ENCODE measurements at regions not wholly inside any gene's neighbourhood (a gene's known extent, or its start where the extent isn't known, plus 50 kb on each side); places are given as distances from the start of the nearest gene placed in this dataset.

GRCh38 chr16:79713609-79714309 is 113.2 kb upstream of the MAF start:
- DNase-seq (ENCODE audit: extremely low read depth, low read depth) = no peak
- TF ChIP-seq CTCF (IDR thresholded peaks at IDR 0.05; ENCODE audit: low read depth, low read length) = no peak

- no peak for TF ChIP-seq CTCF (IDR thresholded peaks at IDR 0.05; ENCODE audit: low read depth, low read length)
- no peak for DNase-seq (ENCODE audit: extremely low read depth, low read depth)
Observed at GRCh38 chr16:79712276-79712675, 111.7 kb upstream of the MAF start.

- DNase-seq (ENCODE audit: extremely low read depth, low read depth) = peak; percentile 8
- no peak for TF ChIP-seq CTCF (IDR thresholded peaks at IDR 0.05; ENCODE audit: low read depth, low read length)
Observed at GRCh38 chr16:79707876-79708275, 107.3 kb upstream of the MAF start.

- no peak for TF ChIP-seq CTCF (IDR thresholded peaks at IDR 0.05; ENCODE audit: low read depth, low read length)
- DNase-seq (ENCODE audit: extremely low read depth, low read depth) = no peak
Observed at GRCh38 chr16:79703066-79703465, 102.5 kb upstream of the MAF start.

DNA sequence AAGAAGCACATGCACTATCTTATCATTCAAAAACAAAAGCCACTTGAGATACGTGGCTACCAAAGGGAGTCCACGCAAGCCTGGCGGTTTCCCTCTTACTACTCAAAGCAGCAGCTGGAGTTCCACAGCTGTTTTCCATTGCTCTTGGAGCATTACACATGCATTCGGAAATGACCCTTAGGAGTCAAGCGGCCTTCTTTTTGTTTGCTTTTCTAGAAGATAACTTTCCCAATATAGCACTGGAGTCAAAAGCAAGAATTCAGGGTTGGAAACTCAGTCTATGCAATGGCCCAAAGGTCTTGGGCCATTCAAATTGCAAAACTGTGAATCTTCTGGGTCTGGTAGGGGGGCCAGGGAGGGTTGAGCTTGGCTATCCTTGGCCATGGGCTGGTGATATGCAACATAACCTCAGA is 97.8 kb upstream of the MAF start:
- DNase-seq (ENCODE audit: extremely low read depth, low read depth) = peak; percentile 43
- TF ChIP-seq CTCF (IDR thresholded peaks at IDR 0.05; ENCODE audit: low read depth, low read length) = no peak

GRCh38 chr16:79697562-79698112 is 97.1 kb upstream of the MAF start:
- DNase-seq (ENCODE audit: extremely low read depth, low read depth) = no peak
- no peak for TF ChIP-seq CTCF (IDR thresholded peaks at IDR 0.05; ENCODE audit: low read depth, low read length)

- no peak for DNase-seq (ENCODE audit: extremely low read depth, low read depth)
- no peak for TF ChIP-seq CTCF (IDR thresholded peaks at IDR 0.05; ENCODE audit: low read depth, low read length)
Observed at GRCh38 chr16:79691007-79691406, 90.5 kb upstream of the MAF start.
